ENCODE measurements at regions not wholly inside any gene's neighbourhood (a gene's known extent, or its start where the extent isn't known, plus 50 kb on each side); places are given as distances from the start of the nearest gene placed in this dataset.

DNA sequence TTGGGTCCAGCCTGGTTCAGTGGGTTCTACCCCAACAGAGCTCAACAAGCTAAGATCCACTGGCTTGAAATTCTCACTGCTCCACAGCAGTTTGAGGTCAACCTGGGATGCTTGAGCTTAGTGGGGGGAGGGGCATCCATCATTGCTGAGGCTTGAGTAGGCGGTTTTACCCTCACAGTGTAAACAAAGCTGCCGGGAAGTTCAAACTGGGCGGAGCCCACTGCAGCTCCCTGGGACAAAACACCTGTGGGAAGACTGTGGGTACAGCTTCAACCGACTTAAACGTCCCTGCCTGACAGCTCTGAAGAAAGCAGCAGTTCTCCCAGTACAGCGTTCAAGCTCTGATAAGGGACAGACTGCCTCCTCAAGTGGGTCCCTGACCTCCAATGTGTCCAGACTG, 1161.9 kb downstream of the UQCRFS1 start:
- Histone ChIP-seq H3K4me3 (no peak overlapping the region), H3K4me1 (no peaks in the 10 kb centered on the region), H3K27ac (no peak overlapping the region), H3K9me3 (no peaks in the 10 kb centered on the region), H3K27me3 (no peaks in the 10 kb centered on the region), H3K36me3 (no peaks in the 10 kb centered on the region)
- DNase-seq (ENCODE audit: extremely low spot score in 2 of 2), result no peak
- no peak for TF ChIP-seq POLR2AphosphoS5 (IDR thresholded peaks at IDR 0.05; ENCODE audit: insufficient read depth in 1 of 2, low read depth in 1 of 2)
- TF ChIP-seq, protein P1, sequence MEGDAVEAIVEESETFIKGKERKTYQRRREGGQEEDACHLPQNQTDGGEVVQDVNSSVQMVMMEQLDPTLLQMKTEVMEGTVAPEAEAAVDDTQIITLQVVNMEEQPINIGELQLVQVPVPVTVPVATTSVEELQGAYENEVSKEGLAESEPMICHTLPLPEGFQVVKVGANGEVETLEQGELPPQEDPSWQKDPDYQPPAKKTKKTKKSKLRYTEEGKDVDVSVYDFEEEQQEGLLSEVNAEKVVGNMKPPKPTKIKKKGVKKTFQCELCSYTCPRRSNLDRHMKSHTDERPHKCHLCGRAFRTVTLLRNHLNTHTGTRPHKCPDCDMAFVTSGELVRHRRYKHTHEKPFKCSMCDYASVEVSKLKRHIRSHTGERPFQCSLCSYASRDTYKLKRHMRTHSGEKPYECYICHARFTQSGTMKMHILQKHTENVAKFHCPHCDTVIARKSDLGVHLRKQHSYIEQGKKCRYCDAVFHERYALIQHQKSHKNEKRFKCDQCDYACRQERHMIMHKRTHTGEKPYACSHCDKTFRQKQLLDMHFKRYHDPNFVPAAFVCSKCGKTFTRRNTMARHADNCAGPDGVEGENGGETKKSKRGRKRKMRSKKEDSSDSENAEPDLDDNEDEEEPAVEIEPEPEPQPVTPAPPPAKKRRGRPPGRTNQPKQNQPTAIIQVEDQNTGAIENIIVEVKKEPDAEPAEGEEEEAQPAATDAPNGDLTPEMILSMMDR (IDR thresholded peaks at IDR 0.05), result no peak
- no peak for TF ChIP-seq POLR2A (IDR thresholded peaks at IDR 0.05)
- intact Hi-C loops (cut with DNase I), result no loop called here

DNA sequence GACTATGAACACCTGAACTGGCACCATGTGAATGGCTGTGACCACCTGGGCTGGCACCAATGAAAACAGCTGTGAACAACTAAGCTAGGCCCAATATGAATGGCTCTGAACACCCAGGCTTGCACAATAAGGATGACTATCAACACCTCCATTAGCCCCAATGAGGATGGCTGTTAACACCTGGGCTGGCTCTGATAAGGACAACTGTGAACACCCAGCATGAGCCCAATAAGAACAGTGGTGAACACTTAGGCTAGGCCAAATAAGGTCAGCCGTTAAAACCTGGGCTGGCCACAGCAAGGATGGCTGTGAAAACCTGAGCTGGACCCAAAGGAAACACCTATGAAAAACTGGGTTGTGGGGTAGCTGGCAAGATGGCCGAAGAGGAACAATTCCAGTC, 1163.1 kb downstream of the UQCRFS1 start:
- Histone ChIP-seq H3K27me3 (no peaks in the 10 kb centered on the region), H3K36me3 (no peaks in the 10 kb centered on the region), H3K27ac (no peak overlapping the region), H3K9me3 (no peaks in the 10 kb centered on the region), H3K4me1 (no peaks in the 10 kb centered on the region), H3K4me3 (no peak overlapping the region)
- DNase-seq (ENCODE audit: extremely low spot score in 2 of 2), result no peak
- intact Hi-C loops (cut with DNase I), result no loop called here
- TF ChIP-seq, protein P1 (IDR thresholded peaks at IDR 0.05), result no peak
- TF ChIP-seq POLR2A (IDR thresholded peaks at IDR 0.05) (no peak), POLR2AphosphoS5 (IDR thresholded peaks at IDR 0.05; ENCODE audit: insufficient read depth in 1 of 2, low read depth in 1 of 2) (no peak)

DNA sequence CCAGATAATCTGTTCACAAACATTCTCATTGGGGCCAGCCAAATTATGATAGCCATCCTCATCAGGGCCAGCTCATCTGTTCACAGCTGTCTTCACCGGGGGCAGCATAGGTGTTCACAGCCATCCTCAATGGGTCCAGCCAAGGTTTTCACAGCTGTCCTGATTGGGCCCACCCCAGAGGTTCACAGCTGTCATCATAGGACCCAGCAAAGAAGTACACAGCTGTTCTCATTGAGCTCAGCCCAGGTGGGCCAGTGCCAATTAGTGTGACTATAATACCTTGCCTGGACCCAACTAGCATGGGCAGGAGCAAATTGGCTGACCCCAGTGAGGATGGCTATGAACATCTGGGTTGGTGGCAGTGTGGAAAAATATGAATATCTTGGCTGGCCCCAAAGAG, 1166.0 kb downstream of the UQCRFS1 start:
- Histone ChIP-seq H3K4me1 (no peaks in the 10 kb centered on the region), H3K27ac (no peak overlapping the region), H3K36me3 (no peaks in the 10 kb centered on the region), H3K4me3 (no peak overlapping the region), H3K9me3 (no peaks in the 10 kb centered on the region), H3K27me3 (no peaks in the 10 kb centered on the region)
- DNase-seq (ENCODE audit: extremely low spot score in 2 of 2), result no peak
- TF ChIP-seq POLR2A (IDR thresholded peaks at IDR 0.05) (no peak), POLR2AphosphoS5 (IDR thresholded peaks at IDR 0.05; ENCODE audit: insufficient read depth in 1 of 2, low read depth in 1 of 2) (no peak)
- TF ChIP-seq, protein P1 (IDR thresholded peaks at IDR 0.05), result no peak
- intact Hi-C loops (cut with DNase I), result no loop called here

DNA sequence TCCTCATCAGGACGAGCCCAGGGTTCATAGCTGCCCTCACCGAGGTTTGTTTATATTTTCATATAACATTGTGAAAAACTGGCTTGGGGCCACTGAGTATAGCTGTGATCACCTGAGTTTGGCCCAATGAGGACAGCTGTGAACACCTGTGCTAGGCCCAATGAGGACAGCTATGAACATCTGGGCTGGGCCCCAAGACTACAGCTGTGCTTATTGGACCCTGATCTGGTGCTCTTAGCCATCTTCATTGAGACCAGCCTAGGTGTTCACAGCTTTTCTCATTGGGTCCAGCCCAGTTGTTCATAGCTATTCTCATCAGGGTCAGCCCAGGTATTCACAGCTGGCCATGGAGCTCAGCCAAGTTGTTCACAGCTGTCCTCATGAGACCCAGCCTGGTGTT, 1167.3 kb downstream of the UQCRFS1 start:
- Histone ChIP-seq H3K27ac (no peak overlapping the region), H3K36me3 (no peaks in the 10 kb centered on the region), H3K27me3 (no peaks in the 10 kb centered on the region), H3K9me3 (no peaks in the 10 kb centered on the region), H3K4me3 (no peak overlapping the region), H3K4me1 (no peaks in the 10 kb centered on the region)
- TF ChIP-seq, protein P1 (IDR thresholded peaks at IDR 0.05), result no peak
- no peak for TF ChIP-seq POLR2A (IDR thresholded peaks at IDR 0.05)
- TF ChIP-seq POLR2AphosphoS5 (IDR thresholded peaks at IDR 0.05; ENCODE audit: insufficient read depth in 1 of 2, low read depth in 1 of 2), result no peak
- intact Hi-C loops (cut with DNase I), result no loop called here
- peak in 1 of 2 donors; percentile 87 for DNase-seq (ENCODE audit: extremely low spot score in 2 of 2)

DNA sequence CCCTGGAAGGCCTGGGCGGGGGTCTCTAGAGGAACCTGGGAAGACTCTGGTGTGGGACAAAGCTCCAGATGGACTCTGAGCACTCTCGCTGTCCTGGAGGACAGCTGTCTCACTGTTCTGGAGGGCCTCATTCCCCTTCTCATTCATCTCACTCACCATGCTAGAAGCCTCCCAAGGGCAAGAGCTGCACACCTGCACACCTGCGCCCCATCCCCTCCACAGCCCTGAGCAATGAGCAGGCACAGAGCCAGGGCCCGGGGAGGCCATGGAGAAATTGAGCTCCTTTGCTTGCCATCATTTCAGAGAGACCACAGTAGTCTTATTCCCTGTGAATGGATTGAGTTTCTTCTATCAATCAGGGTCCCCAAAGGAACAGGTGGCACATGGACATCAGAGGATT, 1168.5 kb downstream of the UQCRFS1 start:
- H3K4me3 ChIP-seq, result no peak overlapping the region
- H3K36me3 ChIP-seq, result no peaks in the 10 kb centered on the region
- intact Hi-C loops (cut with DNase I), result no loop called here
- H3K9me3 ChIP-seq, result no peaks in the 10 kb centered on the region
- DNase-seq (ENCODE audit: extremely low spot score in 2 of 2), result no peak
- H3K27ac ChIP-seq, result no peak overlapping the region
- no peaks in the 10 kb centered on the region for H3K27me3 ChIP-seq
- TF ChIP-seq POLR2A (IDR thresholded peaks at IDR 0.05), result no peak
- TF ChIP-seq, protein P1 (IDR thresholded peaks at IDR 0.05), result no peak
- TF ChIP-seq POLR2AphosphoS5 (IDR thresholded peaks at IDR 0.05; ENCODE audit: insufficient read depth in 1 of 2, low read depth in 1 of 2), result no peak
- no peaks in the 10 kb centered on the region for H3K4me1 ChIP-seq

All from vagina (tissue), 2 donors.